Loucy (cell line): ENCODE measurements at regions not wholly inside any gene's neighbourhood (a gene's known extent, or its start where the extent isn't known, plus 50 kb on each side); places are given as distances from the start of the nearest gene placed in this dataset.

Experiments
- H2AFZ ChIP-seq: fragments of 200-600 bp; sonication (generic); 2 replicates; pipeline ENCODE4 v1.6.0; 2016; ENCODE audit warnings: antibody characterized with exemption, mild to moderate bottlenecking, low read length, moderate library complexity
- H3F3A ChIP-seq: fragments of 200-600 bp; 2 replicates; pipeline ENCODE4 v1.6.0; 2016; ENCODE audit warnings: antibody characterized with exemption, low read depth, mild to moderate bottlenecking
- H3K27me3 ChIP-seq: fragments of 200-600 bp; sonication (generic); 2 replicates; pipeline ENCODE4 v1.6.1; 2014; ENCODE audit warnings: low read length, mild to moderate bottlenecking; ENCODE audit not compliant: insufficient read depth, poor library complexity, severe bottlenecking
- H3K36me3 ChIP-seq: fragments of 200-600 bp; sonication (generic); 2 replicates; pipeline ENCODE4 v1.6.1; 2016; ENCODE audit warnings: low read length; ENCODE audit not compliant: insufficient read depth
- H3K4me1 ChIP-seq: fragments of 200-600 bp; sonication (generic); 2 replicates; pipeline ENCODE4 v1.5.1; 2014; ENCODE audit warnings: low read length, mild to moderate bottlenecking; ENCODE audit not compliant: insufficient read depth, poor library complexity, severe bottlenecking
- H3K4me2 ChIP-seq: fragments of 200-600 bp; sonication (generic); 2 replicates; pipeline ENCODE4 v1.6.0; 2014; ENCODE audit warnings: antibody characterized with exemption, low read length, low read depth, mild to moderate bottlenecking; ENCODE audit not compliant: poor library complexity, severe bottlenecking
- H3K4me3 ChIP-seq: fragments of 200-600 bp; sonication (generic); 2 replicates; pipeline ENCODE4 v1.5.1; 2014; ENCODE audit warnings: low read length, mild to moderate bottlenecking, mixed read lengths; ENCODE audit not compliant: poor library complexity, severe bottlenecking
- H3K79me2 ChIP-seq: fragments of 200-600 bp; sonication (generic); 2 replicates; pipeline ENCODE4 v1.6.1; 2014; ENCODE audit warnings: low read length; ENCODE audit not compliant: insufficient read depth
- H3K9ac ChIP-seq: fragments of 200-600 bp; sonication (generic); 2 replicates; pipeline ENCODE4 v1.6.0; 2014; ENCODE audit warnings: mild to moderate bottlenecking, low read depth, low read length, moderate library complexity; ENCODE audit not compliant: poor library complexity, severe bottlenecking
- H3K9me2 ChIP-seq: fragments of 200-600 bp; sonication (generic); replicated peaks from 2 replicates; pipeline ENCODE4 v1.6.1; 2016; ENCODE audit warnings: low read depth, low read length, mixed read lengths
- H3K9me3 ChIP-seq: fragments of 200-600 bp; sonication (generic); 2 replicates; pipeline ENCODE4 v1.6.1; 2014; ENCODE audit warnings: mild to moderate bottlenecking, antibody characterized with exemption, low read length, low read depth; ENCODE audit not compliant: insufficient read depth
- H4K20me1 ChIP-seq: fragments of 200-600 bp; sonication (generic); 2 replicates; pipeline ENCODE4 v1.6.0; 2014; ENCODE audit warnings: antibody characterized with exemption, low read length, mild to moderate bottlenecking; ENCODE audit not compliant: insufficient read depth, poor library complexity, severe bottlenecking
- EZH2phosphoT487 ChIP-seq: fragments of 200-600 bp; IDR thresholded peaks from 2 replicates; pipeline ENCODE4 v1.6.1; 2018; ENCODE audit warnings: antibody characterized with exemption, mild to moderate bottlenecking, moderate library complexity, borderline replicate concordance
- TF ChIP-seq, protein P1 (sequence below): fragments of 200-600 bp; sonication (generic); conservative IDR thresholded peaks from 2 replicates; pipeline ENCODE4 v1.5.1; 2014; ENCODE audit warnings: mild to moderate bottlenecking, antibody characterized with exemption, low read length

DNA sequence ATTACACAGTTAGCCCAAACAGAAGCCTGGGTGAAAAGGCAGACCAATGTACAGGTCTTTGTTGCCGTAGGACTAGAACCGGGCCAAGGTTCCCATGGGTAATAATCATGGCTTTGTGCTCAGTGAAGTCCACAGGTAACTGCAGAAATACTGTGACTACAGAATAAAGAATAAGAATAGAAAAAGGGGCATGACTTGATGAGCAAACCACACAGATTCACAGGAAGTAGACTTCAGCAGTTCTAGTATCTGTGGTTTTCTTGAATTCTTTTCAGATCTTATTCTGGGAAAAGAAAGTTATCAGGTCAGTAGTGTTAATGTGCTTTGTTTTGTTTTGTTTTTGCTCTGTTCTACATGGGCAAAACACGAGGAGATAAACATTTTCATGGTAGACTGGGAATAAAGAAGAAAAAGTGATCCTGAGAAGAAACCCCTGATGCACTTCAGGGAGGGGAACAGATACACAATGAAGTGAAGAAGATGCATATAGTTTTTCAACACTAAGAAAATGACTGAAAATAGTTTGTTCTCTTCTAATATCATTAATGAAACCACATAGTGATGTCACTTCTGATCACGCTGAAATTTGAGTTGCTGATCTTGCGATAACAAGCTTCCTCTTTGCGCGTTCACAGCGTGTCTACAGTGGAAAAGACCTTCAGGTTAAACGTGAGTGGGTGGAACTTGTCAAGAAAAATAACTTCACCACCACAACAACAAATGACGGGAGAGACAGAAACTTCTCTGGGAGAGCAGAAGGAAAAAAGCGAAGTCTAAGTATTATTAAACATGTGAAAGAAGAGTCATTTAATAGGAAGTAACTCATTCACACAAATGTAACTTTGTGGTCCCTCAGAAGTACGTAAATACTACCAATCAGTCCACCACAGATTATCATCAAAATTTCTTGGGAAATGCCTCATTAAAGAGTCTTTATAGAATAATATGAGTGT lies 315.8 kb upstream of the SATB1 start:
- peak overlapping the region; percentile 48 for H2AFZ ChIP-seq
- H3F3A ChIP-seq: no peaks in the 10 kb centered on the region
- H3K9ac ChIP-seq: peak overlapping the region; percentile 28
- TF ChIP-seq EZH2phosphoT487: no peak
- TF ChIP-seq, protein P1, sequence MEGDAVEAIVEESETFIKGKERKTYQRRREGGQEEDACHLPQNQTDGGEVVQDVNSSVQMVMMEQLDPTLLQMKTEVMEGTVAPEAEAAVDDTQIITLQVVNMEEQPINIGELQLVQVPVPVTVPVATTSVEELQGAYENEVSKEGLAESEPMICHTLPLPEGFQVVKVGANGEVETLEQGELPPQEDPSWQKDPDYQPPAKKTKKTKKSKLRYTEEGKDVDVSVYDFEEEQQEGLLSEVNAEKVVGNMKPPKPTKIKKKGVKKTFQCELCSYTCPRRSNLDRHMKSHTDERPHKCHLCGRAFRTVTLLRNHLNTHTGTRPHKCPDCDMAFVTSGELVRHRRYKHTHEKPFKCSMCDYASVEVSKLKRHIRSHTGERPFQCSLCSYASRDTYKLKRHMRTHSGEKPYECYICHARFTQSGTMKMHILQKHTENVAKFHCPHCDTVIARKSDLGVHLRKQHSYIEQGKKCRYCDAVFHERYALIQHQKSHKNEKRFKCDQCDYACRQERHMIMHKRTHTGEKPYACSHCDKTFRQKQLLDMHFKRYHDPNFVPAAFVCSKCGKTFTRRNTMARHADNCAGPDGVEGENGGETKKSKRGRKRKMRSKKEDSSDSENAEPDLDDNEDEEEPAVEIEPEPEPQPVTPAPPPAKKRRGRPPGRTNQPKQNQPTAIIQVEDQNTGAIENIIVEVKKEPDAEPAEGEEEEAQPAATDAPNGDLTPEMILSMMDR: no peak
- H3K9me3 ChIP-seq: no peaks in the 10 kb centered on the region
- H3K79me2 ChIP-seq: no peaks in the 10 kb centered on the region
- H3K27me3 ChIP-seq: no peaks in the 10 kb centered on the region
- H3K4me3 ChIP-seq: peak overlapping the region; percentile 70
- peak overlapping the region; percentile 86 for H3K4me2 ChIP-seq
- H3K9me2 ChIP-seq: no peaks in the 10 kb centered on the region
- H4K20me1 ChIP-seq: no peaks in the 10 kb centered on the region
- peaks cover 21% of the 10 kb centered on the region for H3K4me1 ChIP-seq
- no peaks in the 10 kb centered on the region for H3K36me3 ChIP-seq

DNA sequence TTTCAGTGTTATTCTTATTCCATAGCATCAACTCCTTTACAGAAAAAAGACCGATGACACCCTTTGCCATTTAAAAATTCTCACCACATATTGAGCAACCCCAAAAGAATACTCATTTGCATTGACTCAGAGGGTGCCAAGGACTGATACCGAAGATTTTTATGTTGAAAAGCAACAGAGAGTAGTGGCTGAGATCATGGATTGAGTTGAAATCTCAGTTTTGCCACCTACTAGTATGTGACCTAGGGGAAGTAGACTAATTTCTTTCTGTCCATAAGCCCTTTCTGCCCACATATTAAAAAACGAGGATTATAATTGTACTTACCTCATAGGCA lies 313.9 kb upstream of the SATB1 start:
- H3K4me1 ChIP-seq: peaks cover 21% of the 10 kb centered on the region
- H2AFZ ChIP-seq: no peak overlapping the region
- no peak overlapping the region for H3K4me3 ChIP-seq
- H3K9me2 ChIP-seq: no peaks in the 10 kb centered on the region
- no peak overlapping the region for H3K9ac ChIP-seq
- H3F3A ChIP-seq: no peaks in the 10 kb centered on the region
- H3K79me2 ChIP-seq: no peaks in the 10 kb centered on the region
- H3K9me3 ChIP-seq: no peaks in the 10 kb centered on the region
- no peak overlapping the region for H3K4me2 ChIP-seq
- no peak for TF ChIP-seq EZH2phosphoT487
- TF ChIP-seq, protein P1: no peak
- H3K36me3 ChIP-seq: no peaks in the 10 kb centered on the region
- H4K20me1 ChIP-seq: no peaks in the 10 kb centered on the region
- H3K27me3 ChIP-seq: no peaks in the 10 kb centered on the region

DNA sequence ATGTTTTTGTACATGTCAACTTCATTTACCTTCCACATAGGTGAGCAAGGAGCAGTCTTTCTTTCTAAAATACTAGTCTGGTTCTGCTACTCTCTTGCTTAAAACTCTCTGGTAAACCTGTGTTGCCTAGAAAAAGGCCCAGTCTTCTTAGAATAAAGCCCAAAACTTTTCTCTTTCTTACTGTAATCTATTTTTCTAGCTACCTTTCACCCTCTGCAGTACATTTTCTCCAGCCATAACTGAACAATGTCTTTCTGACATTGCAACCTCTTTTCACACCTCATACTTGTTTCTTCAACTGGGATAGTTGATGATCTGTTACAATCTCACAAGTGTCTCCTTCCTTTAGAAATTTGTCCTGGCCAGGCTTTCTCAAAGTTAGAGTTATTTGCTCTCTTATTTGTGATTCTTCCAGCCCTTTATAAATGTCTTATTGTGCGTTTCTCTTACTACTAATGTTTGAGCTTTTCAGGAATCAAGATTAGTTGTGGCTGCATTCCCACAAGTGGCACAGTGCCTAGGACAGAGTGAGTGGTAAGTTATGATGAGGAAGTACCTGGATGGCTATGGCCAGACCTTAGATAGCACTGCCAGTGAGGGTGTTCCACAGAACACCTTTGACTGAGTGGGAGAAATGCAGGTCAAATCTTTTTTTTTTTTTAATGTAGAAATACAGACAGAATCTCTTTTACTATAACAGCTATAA lies 313.4 kb upstream of the SATB1 start:
- Histone ChIP-seq H3K27me3 (no peaks in the 10 kb centered on the region), H2AFZ (no peak overlapping the region), H3K9ac (no peak overlapping the region), H3K9me2 (no peaks in the 10 kb centered on the region), H3K79me2 (no peaks in the 10 kb centered on the region), H4K20me1 (no peaks in the 10 kb centered on the region), H3F3A (no peaks in the 10 kb centered on the region), H3K36me3 (no peaks in the 10 kb centered on the region), H3K9me3 (no peaks in the 10 kb centered on the region), H3K4me1 (peaks cover 21% of the 10 kb centered on the region), H3K4me3 (no peak overlapping the region), H3K4me2 (no peak overlapping the region)
- TF ChIP-seq, protein P1: no peak
- TF ChIP-seq EZH2phosphoT487: no peak
